Trophoblast cell (in vitro differentiated cells and primary cell): ENCODE measurements at regions not wholly inside any gene's neighbourhood (a gene's known extent, or its start where the extent isn't known, plus 50 kb on each side); places are given as distances from the start of the nearest gene placed in this dataset.

Source experiments
- DNase-seq, 2 donors: peaks; one replicate each; pipeline ENCODE4 v3.0.0-alpha.2; 2016
- H2AFZ ChIP-seq: 2 replicates; pipeline ENCODE4 v1.6.1; 2013; ENCODE audit warnings: low read length, moderate library complexity, mild to moderate bottlenecking; ENCODE audit not compliant: insufficient read depth, poor library complexity
- H2AK5ac ChIP-seq: 2 replicates; pipeline ENCODE4 v1.6.1; 2013; ENCODE audit warnings: mild to moderate bottlenecking, low read length
- H2BK120ac ChIP-seq: 2 replicates; pipeline ENCODE4 v1.6.1; 2013; ENCODE audit warnings: low read length, mild to moderate bottlenecking, moderate library complexity; ENCODE audit not compliant: insufficient read depth, poor library complexity
- H2BK12ac ChIP-seq: 2 replicates; pipeline ENCODE4 v1.6.1; 2013; ENCODE audit warnings: mild to moderate bottlenecking, low read length, moderate library complexity
- H2BK5ac ChIP-seq: 2 replicates; pipeline ENCODE4 v1.6.1; 2013; ENCODE audit warnings: low read length, low read depth, moderate library complexity, mild to moderate bottlenecking; ENCODE audit not compliant: poor library complexity
- H3K14ac ChIP-seq: 2 replicates; pipeline ENCODE4 v1.6.1; 2013; ENCODE audit warnings: mild to moderate bottlenecking, low read length
- H3K18ac ChIP-seq: 2 replicates; pipeline ENCODE4 v1.6.1; 2013; ENCODE audit warnings: mild to moderate bottlenecking, low read length
- H3K23ac ChIP-seq: 2 replicates; pipeline ENCODE4 v1.6.1; 2013; ENCODE audit warnings: low read length
- H3K27ac ChIP-seq: 2 replicates; pipeline ENCODE4 v1.5.1; 2013; ENCODE audit warnings: low read depth, mild to moderate bottlenecking, inconsistent platforms, low read length, moderate library complexity
- H3K27me3 ChIP-seq: 2 replicates; pipeline ENCODE4 v1.6.1; 2013; ENCODE audit warnings: inconsistent platforms, mild to moderate bottlenecking, low read length, moderate library complexity; ENCODE audit not compliant: insufficient read depth
- H3K36me3 ChIP-seq, 2 experiments: 1 replicate in 1 of 2; 2 replicates in 1 of 2; pipeline ENCODE4 v1.6.1; 2013; ENCODE audit warnings: low read length in 2 of 2, mild to moderate bottlenecking in 2 of 2, moderate library complexity in 1 of 2; ENCODE audit not compliant: insufficient read depth in 2 of 2, control insufficient read depth in 1 of 2
- H3K4ac ChIP-seq: 2 replicates; pipeline ENCODE4 v1.6.1; 2013; ENCODE audit warnings: low read depth, mild to moderate bottlenecking, low read length, moderate library complexity
- H3K4me1 ChIP-seq, 2 experiments: 1 replicate in 1 of 2; 2 replicates in 1 of 2; pipeline ENCODE4 v1.6.1; 2013; ENCODE audit warnings: low read length in 2 of 2, mild to moderate bottlenecking in 2 of 2, moderate library complexity in 1 of 2; ENCODE audit not compliant: insufficient read depth in 2 of 2, control insufficient read depth in 1 of 2
- H3K4me2 ChIP-seq: 2 replicates; pipeline ENCODE4 v1.6.1; 2013; ENCODE audit warnings: inconsistent platforms, mild to moderate bottlenecking, low read length, moderate library complexity
- H3K4me3 ChIP-seq: 2 replicates; pipeline ENCODE4 v1.5.1; 2013; ENCODE audit warnings: mild to moderate bottlenecking, low read depth, low read length, inconsistent platforms
- H3K79me1 ChIP-seq: one replicate; pipeline ENCODE4 v1.6.1; 2013; ENCODE audit warnings: low read length
- H3K79me2 ChIP-seq: 2 replicates; pipeline ENCODE4 v1.6.1; 2013; ENCODE audit warnings: low read length, mild to moderate bottlenecking; ENCODE audit not compliant: control insufficient read depth, insufficient read depth, poor library complexity
- H3K9ac ChIP-seq: 2 replicates; pipeline ENCODE4 v1.6.1; 2013; ENCODE audit warnings: mild to moderate bottlenecking, low read length
- H3K9me3 ChIP-seq: 2 replicates; pipeline ENCODE4 v1.6.1; 2013; ENCODE audit warnings: low read depth, mild to moderate bottlenecking, control low read depth, inconsistent platforms, low read length; ENCODE audit not compliant: insufficient read depth
- H4K12ac ChIP-seq: 2 replicates; pipeline ENCODE4 v1.6.1; 2013; ENCODE audit warnings: low read depth, mild to moderate bottlenecking, low read length, moderate library complexity
- H4K8ac ChIP-seq: 2 replicates; pipeline ENCODE4 v1.6.1; 2013; ENCODE audit warnings: low read depth, mild to moderate bottlenecking, low read length, moderate library complexity
- H4K91ac ChIP-seq: one replicate; pipeline ENCODE4 v1.6.1; 2013; ENCODE audit warnings: low read depth, mild to moderate bottlenecking, low read length, moderate library complexity
- WGBS: extraction: QIAGEN DNeasy Blood & Tissue Kit; methylation state at CpG from one replicate; pipeline ENCODE4 v1.1.7; 2013; ENCODE audit warnings: missing lambda C conversion rate; ENCODE audit not compliant: insufficient read length, insufficient coverage; ENCODE audit errors: extremely low coverage; 5-methylcytosine and 5-hydroxymethylcytosine counted together

GRCh38 chr6:145020114-145020513 lies 715.2 kb downstream of the EPM2A start:
- Histone ChIP-seq H4K91ac (no peak overlapping the region), H3K27ac (no peak overlapping the region), H3K79me2 (no peaks in the 10 kb centered on the region), H3K14ac (no peak overlapping the region), H3K9ac (no peak overlapping the region), H3K4me2 (no peak overlapping the region), H4K12ac (no peak overlapping the region), H3K18ac (no peak overlapping the region), H4K8ac (no peak overlapping the region), H3K4ac (no peak overlapping the region), H2AFZ (no peak overlapping the region), H2AK5ac (no peak overlapping the region), H3K4me3 (no peak overlapping the region), H2BK12ac (no peak overlapping the region), H3K4me1 (no peaks in the 10 kb centered on the region), H2BK120ac (no peak overlapping the region), H2BK5ac (no peak overlapping the region), H3K79me1 (no peaks in the 10 kb centered on the region), H3K36me3 (no peaks in the 10 kb centered on the region), H3K27me3 (no peaks in the 10 kb centered on the region), H3K23ac (no peak overlapping the region), H3K9me3 (no peaks in the 10 kb centered on the region)
- no CpG with 5 or more reads among the region's 2 CpGs for WGBS
- DNase-seq = no peak

DNA sequence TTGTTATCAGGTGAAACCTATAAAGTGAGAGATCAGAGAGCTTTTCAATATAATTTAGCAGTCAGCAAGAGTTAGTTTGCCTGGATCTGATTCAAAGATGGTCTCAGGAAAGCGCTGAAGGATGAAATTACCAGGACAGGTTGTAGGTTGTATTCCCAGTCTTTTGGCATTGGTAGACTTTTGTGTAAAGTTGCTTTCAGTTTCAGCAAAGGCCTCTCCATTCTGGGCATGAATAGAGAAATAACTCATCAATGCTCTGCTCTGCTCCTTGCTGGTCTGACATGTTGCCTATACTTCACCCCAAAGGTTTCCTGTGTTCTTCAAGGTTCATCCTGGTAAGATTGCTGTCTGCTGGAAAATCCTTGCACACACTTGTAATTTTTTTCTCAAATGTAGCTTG lies 714.8 kb downstream of the EPM2A start:
- Histone ChIP-seq H3K27ac (no peak overlapping the region), H3K79me1 (no peaks in the 10 kb centered on the region), H3K79me2 (no peaks in the 10 kb centered on the region), H3K4ac (no peak overlapping the region), H3K18ac (no peak overlapping the region), H4K91ac (no peak overlapping the region), H3K4me2 (no peak overlapping the region), H2BK120ac (no peak overlapping the region), H3K4me3 (no peak overlapping the region), H2BK5ac (no peak overlapping the region), H2BK12ac (no peak overlapping the region), H3K27me3 (no peaks in the 10 kb centered on the region), H3K9ac (no peak overlapping the region), H4K8ac (no peak overlapping the region), H3K23ac (no peak overlapping the region), H3K4me1 (no peaks in the 10 kb centered on the region), H2AK5ac (no peak overlapping the region), H3K36me3 (no peaks in the 10 kb centered on the region), H3K9me3 (no peaks in the 10 kb centered on the region), H3K14ac (no peak overlapping the region), H4K12ac (no peak overlapping the region), H2AFZ (no peak overlapping the region)
- no peak for DNase-seq
- WGBS = no CpG with 5 or more reads among the region's 1 CpG

GRCh38 chr6:145022199-145022796 lies 713.0 kb downstream of the EPM2A start:
- H2AK5ac ChIP-seq = no peak overlapping the region

DNA sequence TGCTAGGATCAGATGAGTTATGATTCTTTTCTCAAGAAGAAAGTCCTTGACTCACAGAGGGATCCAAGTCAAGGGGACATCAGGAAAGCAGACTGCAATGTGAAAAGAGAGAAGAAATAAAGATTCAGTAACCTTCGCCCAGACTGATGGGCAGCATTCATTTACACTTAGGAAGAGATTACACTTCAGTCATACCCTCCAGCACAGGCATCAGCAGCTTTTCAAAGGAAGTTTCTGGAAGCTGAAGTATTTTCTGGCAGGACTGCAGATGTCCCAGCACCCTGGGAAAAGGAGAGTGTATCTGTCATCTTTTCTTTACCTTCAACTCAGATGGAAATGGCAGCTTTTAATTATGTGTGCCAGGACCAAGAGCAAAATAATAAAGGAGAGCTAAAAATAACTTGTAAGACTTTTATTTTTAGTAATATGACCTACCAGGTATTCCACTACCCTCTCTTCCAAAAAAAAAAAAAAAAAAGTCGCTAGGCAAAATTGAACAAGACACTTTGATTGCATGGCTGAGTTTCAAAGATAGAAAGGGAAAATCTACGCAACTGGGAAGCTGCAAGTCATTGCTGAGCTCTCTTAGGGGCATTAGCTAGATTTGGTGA lies 712.1 kb downstream of the EPM2A start:
- Histone ChIP-seq H3K36me3 (no peaks in the 10 kb centered on the region), H3K14ac (no peak overlapping the region), H2BK120ac (no peak overlapping the region), H3K27me3 (no peaks in the 10 kb centered on the region), H3K4me3 (no peak overlapping the region), H2AFZ (no peak overlapping the region), H4K8ac (no peak overlapping the region), H3K4me2 (no peak overlapping the region), H3K79me1 (no peaks in the 10 kb centered on the region), H3K9me3 (no peaks in the 10 kb centered on the region), H3K79me2 (no peaks in the 10 kb centered on the region), H3K27ac (no peak overlapping the region), H4K12ac (no peak overlapping the region), H3K4ac (no peak overlapping the region), H4K91ac (no peak overlapping the region), H3K4me1 (no peaks in the 10 kb centered on the region), H3K23ac (no peak overlapping the region), H2AK5ac (no peak overlapping the region), H3K18ac (no peak overlapping the region), H3K9ac (no peak overlapping the region), H2BK12ac (no peak overlapping the region), H2BK5ac (no peak overlapping the region)
- no peak for DNase-seq
- WGBS = no CpG with 5 or more reads among the region's 3 CpGs

More at GRCh38 chr6:145022199-145022796, 713.0 kb downstream of the EPM2A start:
- no peak overlapping the region for H3K18ac ChIP-seq
- no peaks in the 10 kb centered on the region for H3K36me3 ChIP-seq
- no CpG with 5 or more reads among the region's 3 CpGs for WGBS
- no peak overlapping the region for H4K8ac ChIP-seq
- no peaks in the 10 kb centered on the region for H3K4me1 ChIP-seq
- no peak overlapping the region for H3K14ac ChIP-seq
- H3K9ac ChIP-seq = no peak overlapping the region
- no peak overlapping the region for H4K91ac ChIP-seq
- H2BK12ac ChIP-seq = no peak overlapping the region
- no peak overlapping the region for H3K4me2 ChIP-seq
- no peak overlapping the region for H3K27ac ChIP-seq
- no peaks in the 10 kb centered on the region for H3K9me3 ChIP-seq
- H2BK5ac ChIP-seq = no peak overlapping the region
- H3K4ac ChIP-seq = no peak overlapping the region
- no peak overlapping the region for H4K12ac ChIP-seq
- H2BK120ac ChIP-seq = no peak overlapping the region
- no peak overlapping the region for H3K23ac ChIP-seq
- no peaks in the 10 kb centered on the region for H3K79me2 ChIP-seq
- no peak overlapping the region for H2AFZ ChIP-seq
- DNase-seq = no peak
- H3K4me3 ChIP-seq = no peak overlapping the region
- no peaks in the 10 kb centered on the region for H3K79me1 ChIP-seq
- H3K27me3 ChIP-seq = no peaks in the 10 kb centered on the region
